Mesenteric fat pad (tissue), 1 donor: ENCODE measurements at regions not wholly inside any gene's neighbourhood (a gene's known extent, or its start where the extent isn't known, plus 50 kb on each side); places are given as distances from the start of the nearest gene placed in this dataset.

Source experiments
- DNase-seq: peaks from one replicate; pipeline ENCODE4 v3.0.0-alpha.2; 2020; ENCODE audit warnings: low spot score
- donor health status: DM: yes; HTN: yes; CAD: no.

GRCh38 chr2:22692746-22693145 is 692.2 kb upstream of the KLHL29 start:
- DNase-seq, result no peak

- no peak for DNase-seq
Observed at GRCh38 chr2:22694300-22694699, 690.7 kb upstream of the KLHL29 start.

DNA sequence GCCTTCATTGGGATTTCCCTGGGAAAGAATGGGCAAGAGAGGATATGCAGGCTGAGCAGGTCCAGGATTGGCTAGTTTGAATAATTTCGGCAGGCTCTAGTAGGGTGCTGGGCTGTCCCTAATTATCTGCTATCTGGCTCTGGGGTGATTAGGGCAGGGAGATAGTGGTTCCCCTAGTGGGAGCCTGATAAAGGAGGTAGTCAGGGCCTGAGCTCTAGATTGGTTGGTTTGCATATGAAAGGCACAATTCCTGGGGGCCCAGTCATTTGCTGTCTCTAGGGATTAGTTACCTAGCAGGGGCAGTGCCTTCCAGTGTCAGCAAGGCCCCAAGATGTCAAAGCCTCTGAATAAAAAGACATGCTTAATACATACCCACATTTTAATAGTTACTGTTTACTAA is 690.1 kb upstream of the KLHL29 start:
- DNase-seq, result no peak

DNA sequence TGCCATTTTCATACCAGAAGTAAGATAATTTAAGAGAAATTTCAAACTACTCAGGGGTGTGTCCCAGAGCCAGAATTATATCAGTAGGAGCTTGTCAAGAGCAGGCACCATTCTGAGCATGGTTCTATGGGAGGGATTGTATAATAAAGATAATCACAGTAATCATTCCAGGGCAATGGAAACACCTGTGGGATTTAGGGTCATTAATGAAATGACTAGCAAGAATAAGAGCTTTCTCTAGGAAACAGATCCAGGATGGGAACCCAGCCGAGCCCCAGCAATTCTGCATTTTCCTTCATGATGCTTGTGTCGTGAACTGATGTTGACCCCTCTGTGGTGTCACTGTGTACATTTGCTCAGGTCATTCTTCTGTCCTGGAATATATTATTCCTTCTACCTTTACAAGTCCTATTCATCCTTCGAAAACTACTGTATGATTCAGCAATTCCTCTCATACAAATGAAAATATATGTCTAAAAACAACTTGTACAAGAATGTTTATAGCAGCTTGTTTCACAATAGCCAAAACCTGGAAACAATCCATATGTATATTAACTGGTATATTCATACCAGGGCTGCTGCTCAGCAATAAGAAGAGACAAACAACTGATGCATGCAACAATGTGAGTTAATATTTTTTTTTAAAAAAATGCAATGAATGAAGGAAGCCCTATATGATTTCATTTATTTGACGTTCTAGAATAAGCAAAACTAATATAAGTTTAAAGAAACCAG is 687.8 kb upstream of the KLHL29 start:
- no peak for DNase-seq

GRCh38 chr2:22701561-22702160 is 683.3 kb upstream of the KLHL29 start:
- DNase-seq, result no peak

GRCh38 chr2:22703286-22703920 is 681.6 kb upstream of the KLHL29 start:
- no peak for DNase-seq

DNA sequence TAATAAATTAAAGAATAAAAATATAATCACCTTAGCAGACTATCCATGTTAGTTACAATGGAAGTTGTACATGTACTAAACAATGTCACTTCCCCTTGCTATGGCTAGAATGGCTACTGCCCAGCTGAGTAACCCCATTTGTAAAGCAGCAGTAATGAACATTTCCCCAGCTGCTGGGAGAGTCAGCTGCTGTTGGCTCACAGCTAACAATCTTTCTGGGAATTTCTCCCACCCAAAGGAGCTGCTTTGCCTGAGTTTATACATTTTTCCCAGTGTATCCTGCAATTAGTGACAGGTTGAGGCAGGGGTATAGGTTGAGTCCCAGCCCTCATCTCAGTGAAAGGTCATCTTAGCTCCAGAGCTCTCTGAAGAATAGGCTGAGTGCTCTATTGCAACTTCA is 665.6 kb upstream of the KLHL29 start:
- no peak for DNase-seq

DNA sequence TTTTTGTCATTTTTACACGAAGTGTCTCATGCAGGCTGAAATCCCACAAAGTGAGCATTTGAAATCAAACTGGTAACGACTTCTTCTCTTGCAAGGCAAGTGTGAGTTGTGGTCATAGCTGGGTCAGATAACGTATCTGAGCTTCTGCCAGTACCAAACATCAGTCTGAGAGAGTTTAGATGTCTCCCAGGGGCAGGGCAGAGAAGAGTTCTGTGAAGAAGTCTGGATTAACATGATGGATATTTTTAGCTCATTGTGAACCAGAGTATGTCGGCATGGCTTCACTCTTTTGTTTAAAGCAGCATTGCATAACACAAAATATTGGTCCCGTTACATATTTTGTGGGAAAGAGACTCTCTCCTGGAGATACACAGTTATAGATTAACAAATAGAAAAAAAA is 655.5 kb upstream of the KLHL29 start:
- DNase-seq, result no peak

DNA sequence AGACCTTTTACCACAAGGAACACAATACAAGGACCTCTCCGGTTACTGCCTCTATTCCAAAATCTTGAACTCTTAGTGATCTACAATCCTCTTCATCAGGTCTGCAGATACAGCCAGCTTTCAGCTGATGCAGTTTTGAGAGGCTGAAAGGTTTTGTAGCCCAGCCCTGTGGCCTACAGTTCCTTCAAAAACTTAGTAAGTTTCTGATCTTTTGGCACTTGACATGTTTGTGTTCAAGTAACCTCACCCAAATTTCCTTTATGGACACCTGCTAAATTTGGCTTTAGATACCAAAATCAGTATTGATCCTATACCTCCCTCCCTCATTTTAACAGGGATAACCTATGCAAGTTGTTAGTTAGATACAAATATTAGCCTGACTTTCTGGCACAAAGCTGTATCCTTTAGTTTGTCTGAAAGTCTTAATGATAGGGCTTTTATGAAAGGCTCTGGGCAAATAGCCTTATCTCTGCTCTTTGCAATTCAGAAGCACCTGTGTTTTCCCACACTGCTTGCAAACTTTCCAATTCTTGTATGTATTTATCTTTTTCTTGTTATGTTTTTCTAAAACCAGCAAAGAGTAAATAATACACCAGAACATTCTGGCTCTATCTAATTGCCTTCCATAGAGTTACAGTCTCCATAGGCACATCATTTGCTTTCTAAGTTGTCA is 650.5 kb upstream of the KLHL29 start:
- no peak for DNase-seq

GRCh38 chr2:22737144-22737543 is 647.8 kb upstream of the KLHL29 start:
- DNase-seq, result no peak

GRCh38 chr2:22741216-22741615 is 643.8 kb upstream of the KLHL29 start:
- no peak for DNase-seq

GRCh38 chr2:22748909-22749308 is 636.1 kb upstream of the KLHL29 start:
- no peak for DNase-seq

DNA sequence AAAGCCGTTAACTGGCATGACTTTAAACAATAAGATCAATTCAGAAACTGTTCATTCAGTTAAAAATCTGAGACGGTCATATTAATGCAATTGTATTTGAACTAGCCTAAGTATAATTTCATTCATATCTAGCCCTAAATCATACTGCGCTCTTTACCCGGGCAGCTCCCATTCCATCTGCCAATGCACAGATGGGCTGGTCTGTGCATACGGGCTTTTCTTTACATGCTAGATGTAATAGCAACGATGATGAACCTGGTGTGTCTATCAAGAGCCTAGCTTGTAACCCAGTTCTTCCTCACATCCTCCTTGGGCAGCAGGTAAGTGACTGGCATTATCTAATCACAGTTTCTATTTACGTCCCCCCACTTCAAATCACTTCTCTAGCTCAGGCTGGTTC is 631.5 kb upstream of the KLHL29 start:
- no peak for DNase-seq

DNA sequence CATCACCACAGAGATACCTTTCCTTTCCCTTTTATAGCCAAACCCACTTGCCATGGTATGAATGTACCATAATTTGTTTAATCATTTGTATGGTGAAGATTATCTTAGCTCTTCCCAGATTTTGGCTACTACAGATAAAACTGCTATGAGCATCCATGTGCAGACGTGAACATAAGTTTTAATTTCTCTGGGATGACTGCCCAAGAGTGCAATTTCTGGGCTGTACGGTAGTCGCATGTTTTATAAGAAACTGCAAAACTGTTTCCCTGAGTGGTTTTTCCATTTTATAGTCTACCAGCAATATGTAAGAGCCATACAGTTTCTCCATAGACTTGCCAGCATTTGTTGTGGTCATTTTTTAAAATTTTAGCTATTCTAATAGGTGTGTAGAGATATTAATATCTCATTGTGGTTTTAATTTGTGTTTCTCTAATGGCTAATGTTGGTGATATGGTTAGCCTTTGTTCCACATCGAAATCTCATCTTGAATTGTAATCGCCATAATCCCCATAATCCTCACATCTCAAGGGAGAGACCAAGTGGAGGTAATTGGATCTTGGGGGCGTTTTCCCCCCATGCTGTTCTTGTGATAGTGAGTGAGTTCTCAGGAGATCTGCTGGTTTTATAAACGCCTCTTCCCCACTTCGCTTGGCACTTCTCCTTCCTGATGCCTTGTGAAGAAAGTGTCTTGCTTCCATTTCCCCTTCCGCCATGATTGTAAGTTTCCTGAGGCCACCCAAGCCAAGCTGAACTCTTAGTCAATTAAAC is 628.5 kb upstream of the KLHL29 start:
- DNase-seq, result no peak

DNA sequence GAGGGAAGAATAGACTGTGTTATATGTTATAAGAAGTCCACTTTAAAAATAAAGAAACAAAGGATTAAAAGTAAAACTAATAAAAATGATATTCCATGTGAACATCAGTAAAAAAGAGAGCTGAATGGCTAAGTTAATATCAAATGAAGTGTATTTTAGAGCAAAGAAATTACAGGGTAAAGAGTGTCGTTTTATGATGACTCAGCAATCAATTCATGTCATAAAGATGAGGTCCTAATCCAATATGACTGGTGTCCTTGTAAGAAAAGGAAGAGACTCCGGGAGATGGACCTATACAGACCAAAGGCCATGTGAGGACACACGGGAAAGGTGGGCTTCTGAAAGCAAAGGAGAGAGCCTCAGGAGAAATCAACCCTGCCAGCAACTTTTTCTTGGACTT is 615.5 kb upstream of the KLHL29 start:
- no peak for DNase-seq

DNA sequence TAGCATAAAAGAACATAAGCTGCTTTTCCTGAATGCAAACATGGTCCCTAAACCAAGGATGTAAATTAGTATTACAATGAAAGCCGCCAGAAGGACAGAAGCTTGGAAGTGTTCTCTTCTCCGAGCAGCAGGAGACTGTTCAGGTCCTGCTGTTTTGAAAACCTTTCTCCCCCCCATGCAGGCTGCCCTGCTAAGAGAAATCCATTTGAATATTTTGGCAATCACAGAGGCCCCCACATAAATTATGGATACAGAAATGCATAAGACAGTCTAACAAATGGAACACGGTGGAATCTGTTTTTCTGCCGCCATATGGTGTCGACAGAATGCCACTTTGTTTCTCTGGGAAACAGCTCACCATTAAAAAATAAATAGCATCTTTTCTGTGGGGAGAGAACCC is 600.4 kb upstream of the KLHL29 start:
- DNase-seq, result no peak

- no peak for DNase-seq
Observed at GRCh38 chr2:22786817-22787216, 598.2 kb upstream of the KLHL29 start.

DNA sequence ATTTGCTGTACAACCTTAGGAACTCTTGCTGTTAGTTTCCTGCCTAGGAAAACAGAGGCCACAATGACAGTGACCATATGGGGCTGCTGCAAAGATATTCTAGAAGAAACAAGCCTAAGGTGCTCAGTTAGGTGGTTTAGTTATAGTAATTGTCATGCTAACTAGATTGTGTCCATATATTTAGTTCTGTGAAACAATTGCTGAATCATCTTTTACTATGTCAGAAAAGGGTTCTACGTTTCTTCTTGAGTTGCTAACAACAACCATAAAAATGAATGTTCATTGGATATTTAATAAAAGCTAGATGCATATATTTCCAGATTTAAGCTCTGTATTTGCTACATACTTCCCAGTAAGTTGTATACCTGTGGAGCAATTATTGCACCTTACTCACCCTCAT is 597.2 kb upstream of the KLHL29 start:
- no peak for DNase-seq

GRCh38 chr2:22788749-22789327 is 596.1 kb upstream of the KLHL29 start:
- DNase-seq, result no peak

DNA sequence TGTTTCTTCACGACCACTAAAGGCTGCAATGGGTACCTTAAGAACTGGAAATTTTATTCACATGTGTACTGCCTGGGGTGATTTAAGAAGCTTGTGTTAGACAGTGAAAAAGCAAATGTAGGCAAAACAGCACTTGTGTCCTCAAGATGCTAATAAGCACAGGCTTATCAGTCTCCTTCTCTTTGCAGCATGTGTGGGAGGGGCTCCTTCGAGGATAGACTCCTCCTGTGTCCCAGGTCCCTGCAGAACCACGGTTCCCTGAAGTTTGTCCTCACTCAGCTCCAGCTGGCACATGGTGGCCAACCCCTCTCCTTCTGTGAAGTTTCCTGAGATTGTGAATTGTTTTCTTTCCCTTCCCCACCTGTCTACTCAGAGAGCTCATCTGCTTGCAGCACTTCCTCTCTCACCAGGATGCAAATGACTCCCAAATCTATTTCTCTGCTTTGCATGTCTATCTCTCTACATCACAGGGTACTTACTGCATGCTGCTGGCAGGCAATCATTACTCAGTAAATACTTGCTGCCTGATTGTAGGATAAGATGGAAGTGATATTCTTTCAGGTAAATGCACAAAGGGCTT is 589.6 kb upstream of the KLHL29 start:
- DNase-seq, result no peak

GRCh38 chr2:22798386-22798785 is 586.6 kb upstream of the KLHL29 start:
- DNase-seq, result no peak
